ENCODE measurements at regions not wholly inside any gene's neighbourhood (a gene's known extent, or its start where the extent isn't known, plus 50 kb on each side); places are given as distances from the start of the nearest gene placed in this dataset.

- 91 to 96% (median 92%) methylated on average over 4 of the region's 4 CpGs for WGBS, 3 donors
- H3K36me3 ChIP-seq (ENCODE audit: insufficient read depth in 1 of 2, low read depth in 1 of 2): no peaks in the 10 kb centered on the region
- DNase-seq (no peak), ATAC-seq (no peak)
- H3K4me3 ChIP-seq: no peak overlapping the region
- no peaks in the 10 kb centered on the region for H3K9me3 ChIP-seq
- TF ChIP-seq CTCF (IDR thresholded peaks at IDR 0.05): no peak
- intact Hi-C loops (cut with DNase I): loop anchor here in 1 of 2 donors (10.0 kb wide), 1 partner anchor 126 kb away; no protein-coding TSS in a partner anchor
- H3K27me3 ChIP-seq (ENCODE audit: insufficient read depth in 3 of 3, low read length in 2 of 3): no peaks in the 10 kb centered on the region
- H3K4me1 ChIP-seq: peaks cover 10% of the 10 kb centered on the region
- no peak overlapping the region for H3K27ac ChIP-seq
Observed at GRCh38 chr4:14868426-14869395, 133.6 kb upstream of the CPEB2 start.

- Histone ChIP-seq H3K9me3 (no peaks in the 10 kb centered on the region), H3K27ac (no peak overlapping the region), H3K36me3 (ENCODE audit: insufficient read depth in 1 of 2, low read depth in 1 of 2) (no peaks in the 10 kb centered on the region), H3K4me1 (no peaks in the 10 kb centered on the region), H3K27me3 (ENCODE audit: insufficient read depth in 3 of 3, low read length in 2 of 3) (no peaks in the 10 kb centered on the region), H3K4me3 (no peak overlapping the region)
- whole genome bisulfite sequencing, 3 donors: 58 to 64% (median 60%) methylated on average over 6 of the region's 6 CpGs
- intact Hi-C loops (cut with DNase I): no loop called here
- ATAC-seq (no peak), DNase-seq (no peak)
- TF ChIP-seq CTCF (IDR thresholded peaks at IDR 0.05): no peak
Observed at GRCh38 chr4:14871676-14872430, 130.4 kb upstream of the CPEB2 start.

GRCh38 chr4:14874990-14875389 lies 127.3 kb upstream of the CPEB2 start:
- 69 to 77% (median 77%) methylated on average over 1 of the region's 1 CpG for WGBS, 3 donors
- intact Hi-C loops (cut with DNase I): no loop called here
- DNase-seq (no peak), ATAC-seq (no peak)
- TF ChIP-seq CTCF (IDR thresholded peaks at IDR 0.05): no peak
- Histone ChIP-seq H3K27ac (no peak overlapping the region), H3K4me3 (no peak overlapping the region), H3K27me3 (ENCODE audit: insufficient read depth in 3 of 3, low read length in 2 of 3) (no peaks in the 10 kb centered on the region), H3K4me1 (peaks cover 4% of the 10 kb centered on the region), H3K36me3 (ENCODE audit: insufficient read depth in 1 of 2, low read depth in 1 of 2) (no peaks in the 10 kb centered on the region), H3K9me3 (no peaks in the 10 kb centered on the region)

- no peak for DNase-seq
- intact Hi-C loops (cut with DNase I): no loop called here
- Histone ChIP-seq H3K4me3 (no peak overlapping the region), H3K9me3 (no peaks in the 10 kb centered on the region), H3K4me1 (peaks cover 4% of the 10 kb centered on the region), H3K27ac (no peak overlapping the region), H3K27me3 (ENCODE audit: insufficient read depth in 3 of 3, low read length in 2 of 3) (peaks cover 0 to 1% (median 0%) of the 10 kb centered on the region in 3 donors), H3K36me3 (ENCODE audit: insufficient read depth in 1 of 2, low read depth in 1 of 2) (no peaks in the 10 kb centered on the region)
- ATAC-seq: no peak
- TF ChIP-seq CTCF (IDR thresholded peaks at IDR 0.05): no peak
- WGBS, 3 donors: 49 to 63% (median 57%) methylated on average over 6 of the region's 6 CpGs
Observed at GRCh38 chr4:14877246-14878225, 124.7 kb upstream of the CPEB2 start.
